ENCODE measurements at regions not wholly inside any gene's neighbourhood (a gene's known extent, or its start where the extent isn't known, plus 50 kb on each side); places are given as distances from the start of the nearest gene placed in this dataset.

DNA sequence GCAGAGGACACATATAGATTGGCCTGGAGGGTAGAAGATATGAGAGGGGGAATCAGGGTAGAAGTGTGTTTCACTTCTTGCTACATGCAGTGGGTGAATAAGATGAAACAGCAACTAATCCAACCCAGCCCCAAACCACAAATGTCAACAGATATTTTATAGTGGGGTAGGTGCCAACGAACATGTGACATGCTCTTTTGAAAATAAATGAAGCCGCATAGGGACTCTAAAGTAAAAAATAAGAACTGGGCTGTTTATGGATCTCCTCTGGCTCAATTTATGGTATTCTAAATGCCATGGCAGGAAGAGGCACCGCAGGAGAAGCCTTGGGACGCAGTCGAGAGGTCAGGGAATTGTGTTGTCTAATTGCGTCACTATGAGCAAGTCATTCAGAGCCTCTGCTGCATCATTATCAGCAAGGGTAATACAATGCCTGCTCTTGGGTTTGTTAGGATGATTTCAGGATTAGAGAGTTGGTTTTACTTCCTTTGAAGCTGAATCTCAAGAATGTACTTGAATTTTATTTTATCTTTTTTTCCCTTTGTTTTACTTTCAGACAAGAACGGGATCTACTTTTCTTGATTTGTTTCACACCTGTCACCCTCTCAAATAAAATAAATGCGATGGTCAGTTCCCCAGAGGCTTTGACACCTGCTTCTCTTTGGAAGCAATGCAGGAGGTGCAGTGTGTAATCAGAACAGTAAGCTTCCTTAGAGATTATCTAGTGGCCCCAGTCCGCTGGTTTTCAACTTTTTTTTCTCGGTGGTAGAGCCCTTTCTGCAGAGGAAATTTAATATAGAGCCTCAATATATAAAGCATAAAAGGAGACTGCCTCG lies 375.6 kb upstream of the CLINT1 start:
- TF ChIP-seq, protein P1, sequence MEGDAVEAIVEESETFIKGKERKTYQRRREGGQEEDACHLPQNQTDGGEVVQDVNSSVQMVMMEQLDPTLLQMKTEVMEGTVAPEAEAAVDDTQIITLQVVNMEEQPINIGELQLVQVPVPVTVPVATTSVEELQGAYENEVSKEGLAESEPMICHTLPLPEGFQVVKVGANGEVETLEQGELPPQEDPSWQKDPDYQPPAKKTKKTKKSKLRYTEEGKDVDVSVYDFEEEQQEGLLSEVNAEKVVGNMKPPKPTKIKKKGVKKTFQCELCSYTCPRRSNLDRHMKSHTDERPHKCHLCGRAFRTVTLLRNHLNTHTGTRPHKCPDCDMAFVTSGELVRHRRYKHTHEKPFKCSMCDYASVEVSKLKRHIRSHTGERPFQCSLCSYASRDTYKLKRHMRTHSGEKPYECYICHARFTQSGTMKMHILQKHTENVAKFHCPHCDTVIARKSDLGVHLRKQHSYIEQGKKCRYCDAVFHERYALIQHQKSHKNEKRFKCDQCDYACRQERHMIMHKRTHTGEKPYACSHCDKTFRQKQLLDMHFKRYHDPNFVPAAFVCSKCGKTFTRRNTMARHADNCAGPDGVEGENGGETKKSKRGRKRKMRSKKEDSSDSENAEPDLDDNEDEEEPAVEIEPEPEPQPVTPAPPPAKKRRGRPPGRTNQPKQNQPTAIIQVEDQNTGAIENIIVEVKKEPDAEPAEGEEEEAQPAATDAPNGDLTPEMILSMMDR (IDR thresholded peaks at IDR 0.05) = no peak
- TF ChIP-seq POLR2A (IDR thresholded peaks at IDR 0.05; ENCODE audit: low read depth) = no peak
- TF ChIP-seq EP300 (IDR thresholded peaks at IDR 0.05) = no peak
- TF ChIP-seq POLR2AphosphoS5 (IDR thresholded peaks at IDR 0.05) = no peak

Measured in esophagus muscularis mucosa (tissue), 4 donors.